Naive thymus-derived CD8-positive, alpha-beta T cell (primary cell): ENCODE measurements at regions not wholly inside any gene's neighbourhood (a gene's known extent, or its start where the extent isn't known, plus 50 kb on each side); places are given as distances from the start of the nearest gene placed in this dataset.

Experiments used
- ATAC-seq, 2 donors: fragments of 150-1000 bp; cut with Tn5 transposase in 1 of 2; sonication (Bioruptor Pico), chemical (Tn5 transposase) in 1 of 2; 1 replicate in 1 of 2; 2 replicates in 1 of 2; pipeline ENCODE4 v1.10.0; 2021; ENCODE audit warnings: mild to moderate bottlenecking in 2 of 2, moderate library complexity in 2 of 2
- POLR2A ChIA-PET: fragments of 350-600 bp; sonication (Branson Sonifier 250); formaldehyde crosslinking; loops from one replicate; lab custom pipeline; 2021; ENCODE audit warnings: antibody characterized with exemption; lab: Charles Lee
- DNase-seq, 10 donors: peaks; one replicate each; pipeline versions ENCODE4 v3.0.0 to v3.0.0-alpha.2; 2020 to 2022
- H3K27ac Mint-ChIP-seq, 10 donors: one replicate each; pipeline ENCODE4 v1.8.0; 2020 to 2022; ENCODE audit warnings: mild to moderate bottlenecking in 10 of 10, mixed read lengths in 10 of 10, moderate library complexity in 4 of 10, inconsistent platforms in 1 of 10
- H3K27me3 Mint-ChIP-seq, 5 donors: one replicate each; pipeline ENCODE4 v1.8.0; 2021 to 2022; ENCODE audit warnings: mixed read lengths in 5 of 5
- H3K36me3 Mint-ChIP-seq, 3 donors: one replicate each; pipeline ENCODE4 v1.8.0; 2020 to 2022; ENCODE audit warnings: mixed read lengths in 3 of 3, mild to moderate bottlenecking in 2 of 3, inconsistent platforms in 1 of 3
- H3K4me1 Mint-ChIP-seq, 4 donors: one replicate each; pipeline ENCODE4 v1.8.0; 2021 to 2022; ENCODE audit warnings: mixed read lengths in 4 of 4
- H3K4me3 Mint-ChIP-seq, 10 donors: one replicate each; pipeline ENCODE4 v1.8.0; 2020 to 2022; ENCODE audit warnings: mild to moderate bottlenecking in 10 of 10, mixed read lengths in 10 of 10, moderate library complexity in 6 of 10, inconsistent platforms in 1 of 10
- H3K9me3 Mint-ChIP-seq, 9 donors: one replicate each; pipeline ENCODE4 v1.8.0; 2020 to 2022; ENCODE audit warnings: mixed read lengths in 9 of 9, mild to moderate bottlenecking in 3 of 9, inconsistent platforms in 1 of 9, moderate library complexity in 1 of 9

DNA sequence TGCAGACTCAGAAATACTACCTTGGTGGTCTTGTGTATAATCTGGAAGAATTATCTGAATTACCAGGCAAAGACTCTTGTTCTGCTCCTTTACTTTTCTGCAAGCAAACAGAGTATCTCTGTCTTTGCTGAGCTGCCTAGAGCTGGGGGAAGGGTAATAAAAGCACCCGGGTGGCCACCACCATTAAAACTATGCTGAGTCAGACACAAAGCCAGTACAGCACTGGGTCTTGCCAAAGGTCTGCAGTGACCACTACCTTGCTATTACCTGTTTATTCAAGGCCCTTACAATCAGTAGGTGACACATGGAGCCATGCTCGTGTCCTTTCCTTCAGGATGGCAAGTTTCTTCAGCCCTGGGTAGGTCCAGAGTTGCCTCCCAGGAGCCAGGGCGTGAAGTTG lies 420.6 kb upstream of the CNTN5 start:
- H3K36me3 Mint-ChIP-seq = no peaks in the 10 kb centered on the region
- H3K4me1 Mint-ChIP-seq = no peaks in the 10 kb centered on the region
- no peak overlapping the region for H3K27ac Mint-ChIP-seq
- H3K27me3 Mint-ChIP-seq = no peaks in the 10 kb centered on the region
- no peak overlapping the region for H3K4me3 Mint-ChIP-seq
- ATAC-seq (no peak), DNase-seq (no peak)
- H3K9me3 Mint-ChIP-seq = peaks cover 0 to 32% (median 11%) of the 10 kb centered on the region in 9 donors
- POLR2A ChIA-PET = no interaction called here

DNA sequence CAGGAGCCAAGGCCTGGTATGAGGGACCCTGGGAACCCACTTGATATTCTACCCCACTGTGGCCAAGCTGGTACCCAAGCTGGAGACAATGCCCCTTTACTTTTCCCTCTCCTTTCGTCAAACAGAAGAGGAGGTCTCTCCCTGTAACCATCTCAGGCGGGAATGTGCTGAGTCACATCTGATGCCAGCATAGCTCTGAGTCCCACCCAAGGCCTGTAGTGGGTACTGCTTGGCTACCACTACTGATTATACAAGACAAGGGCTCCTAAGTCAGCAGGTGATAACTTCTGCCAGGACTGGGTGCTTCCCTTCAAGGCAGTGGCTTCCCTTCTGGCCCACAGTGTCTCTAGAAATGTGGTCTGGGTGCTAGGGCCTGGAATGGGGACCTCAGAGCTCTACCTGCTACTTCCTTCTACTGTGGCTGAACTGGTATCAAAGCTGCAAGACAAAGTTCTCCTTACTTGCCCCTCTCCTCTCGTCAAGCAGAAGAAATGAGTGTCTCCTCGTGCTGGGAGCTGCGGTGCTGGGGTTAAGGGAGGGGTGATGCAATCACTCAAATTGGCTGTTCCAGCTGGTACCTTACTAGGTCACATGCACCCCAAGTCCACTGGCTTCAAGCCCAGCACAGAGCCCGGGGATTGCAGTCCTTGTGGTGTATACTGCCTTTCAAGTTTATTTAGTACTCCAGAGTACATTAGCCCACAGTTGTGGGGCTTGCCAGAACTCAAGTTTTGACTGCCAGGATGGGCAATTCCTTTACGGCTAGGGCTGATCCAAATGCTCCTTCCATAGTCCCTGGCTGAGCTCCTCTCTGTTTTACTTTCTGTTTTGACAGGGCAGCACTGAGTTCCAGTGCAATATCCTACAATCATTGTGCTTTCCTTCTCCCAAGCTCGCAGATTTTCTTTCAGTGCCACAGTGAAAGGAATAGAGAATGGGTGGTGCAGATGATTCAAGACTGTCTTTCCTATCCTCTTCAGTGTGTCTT lies 419.7 kb upstream of the CNTN5 start:
- H3K4me3 Mint-ChIP-seq = no peak overlapping the region
- H3K27me3 Mint-ChIP-seq = no peaks in the 10 kb centered on the region
- no peak overlapping the region for H3K27ac Mint-ChIP-seq
- no peaks in the 10 kb centered on the region for H3K4me1 Mint-ChIP-seq
- H3K36me3 Mint-ChIP-seq = no peaks in the 10 kb centered on the region
- DNase-seq = no peak
- peaks cover 0 to 28% (median 9%) of the 10 kb centered on the region in 9 donors for H3K9me3 Mint-ChIP-seq
- POLR2A ChIA-PET = no interaction called here
- no peak for ATAC-seq

DNA sequence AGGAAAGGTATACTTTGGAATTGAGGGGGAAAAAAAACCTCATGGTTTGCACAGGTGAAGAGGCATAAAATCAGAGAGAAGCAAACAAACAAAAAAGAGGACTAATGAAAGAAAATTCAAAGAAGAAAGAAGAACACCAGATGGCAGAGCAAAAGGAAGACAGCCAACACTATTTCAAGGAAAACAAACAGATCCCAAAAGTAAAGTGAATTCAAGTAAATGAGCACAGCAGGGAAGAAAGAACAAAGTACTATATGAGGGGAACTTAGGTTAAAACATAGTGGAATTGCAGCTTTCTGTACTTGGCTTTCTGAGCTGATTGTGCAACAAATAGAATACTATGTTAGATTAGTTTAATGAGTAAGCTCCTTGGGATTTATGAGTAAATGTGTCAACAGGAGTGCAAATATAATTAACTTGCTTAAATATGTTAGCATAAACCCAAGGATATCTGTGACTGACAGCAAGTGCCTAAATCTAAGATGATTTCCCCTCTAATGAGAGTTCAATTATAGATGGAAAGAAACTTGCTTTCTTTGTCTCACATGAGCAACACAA lies 404.6 kb upstream of the CNTN5 start:
- H3K36me3 Mint-ChIP-seq = no peaks in the 10 kb centered on the region
- ATAC-seq = no peak
- H3K4me1 Mint-ChIP-seq = no peaks in the 10 kb centered on the region
- POLR2A ChIA-PET = no interaction called here
- peaks cover 6 to 35% (median 11%) of the 10 kb centered on the region in 9 donors for H3K9me3 Mint-ChIP-seq
- no peak overlapping the region for H3K4me3 Mint-ChIP-seq
- H3K27me3 Mint-ChIP-seq = no peaks in the 10 kb centered on the region
- DNase-seq = no peak
- no peak overlapping the region for H3K27ac Mint-ChIP-seq

DNA sequence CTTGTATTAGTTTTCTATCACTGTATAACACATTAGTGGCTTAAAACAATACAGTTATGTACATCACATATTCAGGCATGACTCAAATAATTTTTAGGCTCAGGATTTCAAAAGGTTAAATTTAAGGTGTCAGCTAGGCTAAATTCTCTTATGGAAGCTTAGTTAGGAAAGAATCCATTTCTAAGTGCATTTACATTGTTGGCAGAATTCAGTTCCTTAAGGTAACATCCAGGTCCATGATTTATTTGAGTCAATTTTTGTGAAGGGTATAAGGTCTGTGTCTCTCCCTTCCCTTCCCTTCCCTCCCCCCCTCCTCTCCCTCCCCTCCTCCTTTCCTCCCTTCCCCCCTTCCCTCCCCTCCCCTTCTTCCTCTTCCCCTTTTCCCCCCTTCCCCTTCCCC lies 399.0 kb upstream of the CNTN5 start:
- Mint-ChIP-seq H3K4me1 (no peaks in the 10 kb centered on the region), H3K4me3 (no peak overlapping the region), H3K27me3 (no peaks in the 10 kb centered on the region), H3K9me3 (peaks cover 8 to 59% (median 20%) of the 10 kb centered on the region in 9 donors), H3K36me3 (no peaks in the 10 kb centered on the region), H3K27ac (no peak overlapping the region)
- ATAC-seq (no peak), DNase-seq (no peak)
- POLR2A ChIA-PET = no interaction called here

DNA sequence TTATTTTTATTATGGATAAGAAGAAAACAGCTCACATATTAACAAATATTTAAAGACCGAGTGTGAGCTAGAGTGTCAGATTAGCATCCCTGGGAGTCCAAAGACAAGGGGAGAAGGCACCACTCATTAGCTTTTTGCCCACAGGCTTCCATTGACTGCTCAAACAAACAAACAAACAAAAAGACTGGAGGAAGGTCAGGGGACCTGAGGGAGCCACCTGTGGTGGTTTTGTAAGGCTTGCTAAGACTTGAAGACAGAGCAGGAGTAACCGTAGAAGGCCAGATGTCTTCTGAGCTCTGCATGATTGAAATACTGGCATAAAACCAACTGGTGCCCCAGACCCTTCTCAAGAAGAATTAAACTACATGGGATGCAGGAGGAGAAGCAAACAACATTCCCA lies 395.2 kb upstream of the CNTN5 start:
- Mint-ChIP-seq H3K4me3 (no peak overlapping the region), H3K36me3 (no peaks in the 10 kb centered on the region), H3K27me3 (no peaks in the 10 kb centered on the region), H3K9me3 (peaks cover 5 to 39% (median 15%) of the 10 kb centered on the region in 9 donors), H3K27ac (no peak overlapping the region), H3K4me1 (no peaks in the 10 kb centered on the region)
- ATAC-seq = no peak
- POLR2A ChIA-PET = no interaction called here
- DNase-seq = no peak

DNA sequence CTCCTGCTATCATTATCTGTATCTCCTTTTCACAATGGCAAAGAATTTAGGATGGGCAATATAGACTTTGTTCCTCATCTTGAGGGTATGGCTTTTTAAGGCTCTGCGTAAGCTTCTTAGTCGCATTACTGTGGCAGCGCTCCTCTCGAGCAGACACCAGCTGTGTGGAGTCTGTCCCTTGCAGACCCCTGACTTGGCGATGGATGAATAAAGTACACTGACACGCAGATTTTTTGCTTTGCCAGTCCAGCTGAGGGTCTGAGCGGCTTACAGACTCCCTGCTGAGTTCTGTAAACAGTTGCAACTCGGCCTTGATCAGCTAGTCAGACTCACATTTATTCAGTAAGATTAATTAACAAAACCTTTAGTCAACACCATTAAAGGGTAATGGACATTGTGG lies 390.0 kb upstream of the CNTN5 start:
- no peak for DNase-seq
- Mint-ChIP-seq H3K27ac (no peak overlapping the region), H3K27me3 (no peaks in the 10 kb centered on the region), H3K4me3 (no peak overlapping the region), H3K36me3 (no peaks in the 10 kb centered on the region), H3K4me1 (no peaks in the 10 kb centered on the region), H3K9me3 (peaks cover 0 to 18% (median 8%) of the 10 kb centered on the region in 9 donors)
- ATAC-seq = no peak
- POLR2A ChIA-PET = no interaction called here

DNA sequence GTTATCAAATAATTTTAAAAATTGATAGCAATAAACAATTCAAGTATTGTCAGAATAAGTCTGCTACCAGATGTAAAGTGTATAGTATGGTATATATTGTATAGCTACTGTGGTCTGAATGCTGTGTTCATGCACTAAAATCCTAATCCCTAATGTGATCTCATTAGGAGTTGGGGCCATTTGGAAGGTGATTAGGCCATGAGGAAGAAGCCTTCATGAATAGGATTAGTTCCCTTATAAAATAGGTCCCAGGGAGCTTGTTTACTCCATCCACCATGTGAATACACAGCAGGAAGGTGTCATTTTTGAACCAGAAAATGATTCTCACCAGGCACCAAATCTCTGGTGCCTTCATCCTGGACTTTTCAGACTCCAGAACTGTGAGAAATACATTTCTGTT lies 363.0 kb upstream of the CNTN5 start:
- DNase-seq (no peak), ATAC-seq (no peak)
- H3K4me1 Mint-ChIP-seq = no peaks in the 10 kb centered on the region
- H3K27ac Mint-ChIP-seq = no peak overlapping the region
- H3K36me3 Mint-ChIP-seq = no peaks in the 10 kb centered on the region
- no peaks in the 10 kb centered on the region for H3K27me3 Mint-ChIP-seq
- H3K9me3 Mint-ChIP-seq = peaks cover 0 to 25% (median 5%) of the 10 kb centered on the region in 9 donors
- POLR2A ChIA-PET = no interaction called here
- H3K4me3 Mint-ChIP-seq = no peak overlapping the region

DNA sequence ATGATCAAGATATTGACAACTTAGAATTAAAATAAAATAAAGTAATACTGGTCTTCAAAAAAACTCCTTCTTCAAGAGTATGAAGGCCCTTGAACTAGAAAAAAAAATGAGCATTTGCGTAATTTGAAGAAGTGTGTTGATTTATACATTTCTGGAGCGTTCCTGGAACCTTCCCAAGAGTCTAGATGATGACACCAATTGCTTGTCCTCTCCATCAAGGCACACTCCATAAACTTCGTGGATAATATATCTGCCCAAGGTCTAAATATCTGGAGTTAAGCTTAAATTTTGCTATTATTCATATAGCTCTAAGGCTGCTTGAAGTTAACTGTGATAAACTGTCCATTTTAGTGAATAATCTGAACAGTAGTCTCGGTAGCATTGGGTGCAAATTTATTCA lies 361.3 kb upstream of the CNTN5 start:
- no peak for DNase-seq
- no peaks in the 10 kb centered on the region for H3K27me3 Mint-ChIP-seq
- peaks cover 0 to 29% (median 5%) of the 10 kb centered on the region in 9 donors for H3K9me3 Mint-ChIP-seq
- no peaks in the 10 kb centered on the region for H3K4me1 Mint-ChIP-seq
- no peak for ATAC-seq
- POLR2A ChIA-PET = no interaction called here
- no peaks in the 10 kb centered on the region for H3K36me3 Mint-ChIP-seq
- no peak overlapping the region for H3K27ac Mint-ChIP-seq
- no peak overlapping the region for H3K4me3 Mint-ChIP-seq

DNA sequence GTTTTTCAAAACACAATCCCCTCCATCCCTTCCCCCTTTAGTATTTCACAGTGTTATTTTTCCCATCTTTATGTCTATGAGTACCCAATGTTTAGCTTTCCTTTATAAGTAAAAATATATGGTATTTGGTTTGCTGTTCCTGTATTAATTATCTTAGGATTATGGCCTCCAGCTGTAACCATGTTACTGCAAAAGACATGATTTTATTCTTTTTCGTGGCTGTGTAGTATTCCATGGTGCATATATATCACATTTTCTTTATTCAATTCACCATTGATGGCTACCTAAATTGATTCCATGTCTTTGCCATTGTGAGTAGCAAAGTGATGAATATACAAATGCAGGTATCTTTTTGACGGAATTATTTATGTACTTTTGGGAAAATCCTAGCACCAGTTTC lies 346.4 kb upstream of the CNTN5 start:
- H3K4me3 Mint-ChIP-seq = no peak overlapping the region
- no peaks in the 10 kb centered on the region for H3K27me3 Mint-ChIP-seq
- ATAC-seq = no peak
- no peak overlapping the region for H3K27ac Mint-ChIP-seq
- no peaks in the 10 kb centered on the region for H3K4me1 Mint-ChIP-seq
- DNase-seq = no peak
- no peaks in the 10 kb centered on the region for H3K36me3 Mint-ChIP-seq
- H3K9me3 Mint-ChIP-seq = peaks cover 0 to 35% (median 10%) of the 10 kb centered on the region in 9 donors
- POLR2A ChIA-PET = no interaction called here

DNA sequence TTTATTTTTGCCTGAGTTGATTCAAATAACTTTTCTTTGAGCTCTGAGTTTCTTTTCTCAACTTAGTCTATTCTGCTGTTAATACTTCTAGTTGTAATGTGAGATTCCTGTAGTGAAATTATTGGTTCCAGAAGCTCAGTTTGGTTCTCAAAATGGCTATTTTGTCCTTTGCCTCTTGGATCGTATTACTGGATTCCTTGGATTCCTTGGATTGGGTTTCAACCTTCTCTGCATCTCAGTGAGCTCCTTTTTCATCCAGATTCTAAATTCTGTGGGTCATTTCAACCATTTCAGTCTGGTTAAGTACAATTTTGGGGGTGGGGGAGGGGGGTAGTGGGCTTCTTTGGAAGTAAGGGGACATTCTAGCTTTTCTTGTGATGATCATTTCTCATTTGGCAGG lies 341.1 kb upstream of the CNTN5 start:
- no peaks in the 10 kb centered on the region for H3K4me1 Mint-ChIP-seq
- ATAC-seq = no peak
- POLR2A ChIA-PET = no interaction called here
- no peak overlapping the region for H3K4me3 Mint-ChIP-seq
- H3K27ac Mint-ChIP-seq = no peak overlapping the region
- peaks cover 0 to 4% (median 0%) of the 10 kb centered on the region in 3 donors for H3K36me3 Mint-ChIP-seq
- no peak for DNase-seq
- H3K27me3 Mint-ChIP-seq = no peaks in the 10 kb centered on the region
- H3K9me3 Mint-ChIP-seq = peaks cover 0 to 23% (median 8%) of the 10 kb centered on the region in 9 donors

DNA sequence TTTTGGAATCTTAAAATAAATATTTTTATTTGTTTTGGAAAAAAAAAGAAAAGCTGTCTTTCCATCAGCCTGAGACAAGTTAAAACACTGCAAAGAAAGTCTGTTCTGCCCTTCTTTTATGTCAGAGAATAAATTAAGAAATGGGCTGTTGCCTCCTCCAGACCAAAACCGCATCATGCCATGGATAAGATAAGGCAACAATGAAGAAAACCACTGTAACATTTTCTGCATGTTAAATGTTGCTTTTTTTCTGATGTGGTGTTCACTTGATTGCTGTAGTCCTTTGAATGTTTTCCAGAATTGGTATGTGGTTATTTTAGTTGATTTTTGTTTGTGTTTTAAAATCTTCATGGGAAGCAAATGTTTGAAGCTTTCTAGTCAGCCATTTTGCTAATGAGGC lies 319.2 kb upstream of the CNTN5 start:
- peaks cover 0 to 11% (median 6%) of the 10 kb centered on the region in 9 donors for H3K9me3 Mint-ChIP-seq
- POLR2A ChIA-PET = no interaction called here
- no peak overlapping the region for H3K4me3 Mint-ChIP-seq
- H3K27ac Mint-ChIP-seq = no peak overlapping the region
- ATAC-seq = no peak
- DNase-seq = no peak
- H3K4me1 Mint-ChIP-seq = no peaks in the 10 kb centered on the region
- no peaks in the 10 kb centered on the region for H3K36me3 Mint-ChIP-seq
- no peaks in the 10 kb centered on the region for H3K27me3 Mint-ChIP-seq

DNA sequence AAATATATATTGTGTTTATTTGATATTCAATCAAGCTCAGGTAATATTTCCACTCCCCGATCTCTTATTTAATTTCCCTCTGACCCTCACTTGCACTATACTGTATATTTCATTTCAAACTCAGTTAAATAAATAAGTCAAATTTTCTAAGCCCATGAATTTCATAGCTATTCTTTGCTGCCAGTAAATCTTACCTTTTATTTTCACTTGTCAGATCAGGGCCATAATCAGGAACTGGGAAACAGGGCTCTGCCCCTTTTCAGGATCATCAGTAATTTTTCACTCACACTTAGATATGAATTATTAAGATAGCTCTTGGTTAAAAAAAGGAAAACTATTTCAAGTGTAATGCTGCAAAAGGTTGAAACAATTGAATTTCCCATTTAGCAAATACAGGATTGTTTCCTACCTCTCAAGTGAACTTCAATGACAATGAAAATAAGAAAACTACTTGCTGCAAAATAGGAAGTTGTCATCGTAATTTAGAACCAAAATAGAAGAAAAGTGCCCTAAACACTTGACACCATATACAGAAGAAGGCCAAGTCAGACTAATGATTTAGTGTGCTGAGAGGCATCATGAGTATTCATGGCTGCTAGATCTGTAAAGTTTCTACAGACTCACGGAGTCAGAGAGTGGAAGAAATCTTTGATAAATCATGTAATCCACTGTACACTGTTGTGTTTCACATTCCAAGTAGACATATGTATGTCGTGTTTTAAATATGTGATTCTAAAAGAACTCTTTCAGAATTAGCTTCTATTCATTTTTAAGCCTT lies 316.8 kb upstream of the CNTN5 start:
- ATAC-seq = no peak
- Mint-ChIP-seq H3K4me3 (no peak overlapping the region), H3K4me1 (no peaks in the 10 kb centered on the region), H3K27ac (no peak overlapping the region), H3K36me3 (no peaks in the 10 kb centered on the region), H3K27me3 (no peaks in the 10 kb centered on the region), H3K9me3 (peaks cover 0 to 13% (median 5%) of the 10 kb centered on the region in 9 donors)
- POLR2A ChIA-PET = no interaction called here
- no peak for DNase-seq

DNA sequence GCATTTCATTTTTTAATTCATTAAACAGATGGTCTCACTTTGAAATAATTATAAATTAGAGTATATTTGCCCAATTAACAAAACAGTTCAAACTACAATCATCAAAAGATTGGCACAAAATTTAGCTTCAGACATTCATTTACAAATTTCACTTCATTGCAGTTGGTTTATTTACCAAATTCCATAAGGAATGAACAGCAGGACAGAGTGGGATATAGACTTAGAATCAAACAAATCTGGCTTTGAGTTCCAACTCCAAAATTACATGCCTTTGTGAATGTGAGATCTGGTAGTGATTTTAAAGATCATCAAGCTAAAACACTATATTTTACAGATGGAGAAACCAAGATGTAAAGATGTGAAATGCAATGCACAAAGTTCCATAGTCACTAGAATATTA lies 310.7 kb upstream of the CNTN5 start:
- Mint-ChIP-seq H3K27me3 (no peaks in the 10 kb centered on the region), H3K27ac (no peak overlapping the region), H3K9me3 (peaks cover 3 to 36% (median 21%) of the 10 kb centered on the region in 9 donors), H3K36me3 (no peaks in the 10 kb centered on the region), H3K4me3 (no peak overlapping the region), H3K4me1 (no peaks in the 10 kb centered on the region)
- no peak for ATAC-seq
- DNase-seq = no peak
- POLR2A ChIA-PET = no interaction called here
